ENCODE measurements at regions not wholly inside any gene's neighbourhood (a gene's known extent, or its start where the extent isn't known, plus 50 kb on each side); places are given as distances from the start of the nearest gene placed in this dataset.

- Histone ChIP-seq H3K36me3 (no peaks in the 10 kb centered on the region), H3K4me1 (peaks cover 49% of the 10 kb centered on the region), H3K4me2 (no peak overlapping the region), H4K20me1 (ENCODE audit: low read depth) (no peaks in the 10 kb centered on the region), H3K27ac (no peak overlapping the region), H3K9me3 (ENCODE audit: low read depth) (no peaks in the 10 kb centered on the region), H2AFZ (replicated peaks) (no peak overlapping the region), H3F3A (ENCODE audit: low read depth) (peaks cover 31% of the 10 kb centered on the region), H3K9ac (no peak overlapping the region), H3K27me3 (no peaks in the 10 kb centered on the region), H3K79me2 (ENCODE audit: low read depth) (no peaks in the 10 kb centered on the region), H3K4me3 (no peak overlapping the region)
- no peak overlapping the region for H3K27ac Mint-ChIP-seq
- peaks cover 43% of the 10 kb centered on the region for H3K27me3 Mint-ChIP-seq (ENCODE audit: insufficient read depth, low read depth)
- TF ChIP-seq EZH2phosphoT487 (IDR thresholded peaks at IDR 0.05) (no peak), EZH2 (IDR thresholded peaks at IDR 0.05) (no peak), CTCF (IDR thresholded peaks at IDR 0.05) (no peak)
- DNase-seq (ENCODE audit: low spot score): no peak
- H3K4me1 Mint-ChIP-seq: peaks cover 50% of the 10 kb centered on the region
- peaks cover 2% of the 10 kb centered on the region for H3K36me3 Mint-ChIP-seq
- peaks cover 4% of the 10 kb centered on the region for H3K9me3 Mint-ChIP-seq
- H3K4me3 Mint-ChIP-seq: no peak overlapping the region
These were observed 88.7 kb upstream of the CDH6 start for GRCh38 chr5:31104775-31105174.

GRCh38 chr5:31100781-31101310, 92.6 kb upstream of the CDH6 start:
- H3K4me2 ChIP-seq: no peak overlapping the region
- TF ChIP-seq EZH2 (IDR thresholded peaks at IDR 0.05) (no peak), EZH2phosphoT487 (IDR thresholded peaks at IDR 0.05) (no peak), CTCF (IDR thresholded peaks at IDR 0.05) (no peak)
- H3K27me3 Mint-ChIP-seq (ENCODE audit: insufficient read depth, low read depth): peaks cover 35% of the 10 kb centered on the region
- no peak overlapping the region for H2AFZ ChIP-seq (replicated peaks)
- H3K4me1 Mint-ChIP-seq: peaks cover 18% of the 10 kb centered on the region
- H3K4me3 ChIP-seq: no peak overlapping the region
- H3K27ac Mint-ChIP-seq: no peak overlapping the region
- H3K27me3 ChIP-seq: no peaks in the 10 kb centered on the region
- no peak for DNase-seq (ENCODE audit: low spot score)
- no peak overlapping the region for H3K4me3 Mint-ChIP-seq
- H3K9me3 ChIP-seq (ENCODE audit: low read depth): no peaks in the 10 kb centered on the region
- peaks cover 22% of the 10 kb centered on the region for H3K4me1 ChIP-seq
- H3K9ac ChIP-seq: no peak overlapping the region
- peaks cover 2% of the 10 kb centered on the region for H3K9me3 Mint-ChIP-seq
- no peaks in the 10 kb centered on the region for H3K36me3 ChIP-seq
- no peaks in the 10 kb centered on the region for H4K20me1 ChIP-seq (ENCODE audit: low read depth)
- H3K79me2 ChIP-seq (ENCODE audit: low read depth): no peaks in the 10 kb centered on the region
- H3F3A ChIP-seq (ENCODE audit: low read depth): peaks cover 3% of the 10 kb centered on the region
- peaks cover 4% of the 10 kb centered on the region for H3K36me3 Mint-ChIP-seq
- no peak overlapping the region for H3K27ac ChIP-seq

GRCh38 chr5:31100047-31100575, 93.4 kb upstream of the CDH6 start:
- Histone ChIP-seq H3K36me3 (no peaks in the 10 kb centered on the region), H3K9ac (no peak overlapping the region), H3K4me2 (no peak overlapping the region), H4K20me1 (ENCODE audit: low read depth) (no peaks in the 10 kb centered on the region), H3K27me3 (no peaks in the 10 kb centered on the region), H3K4me1 (peaks cover 14% of the 10 kb centered on the region), H3K9me3 (ENCODE audit: low read depth) (no peaks in the 10 kb centered on the region), H3K79me2 (ENCODE audit: low read depth) (no peaks in the 10 kb centered on the region), H3F3A (ENCODE audit: low read depth) (no peaks in the 10 kb centered on the region), H2AFZ (replicated peaks) (no peak overlapping the region), H3K27ac (no peak overlapping the region), H3K4me3 (no peak overlapping the region)
- H3K4me1 Mint-ChIP-seq: peaks cover 11% of the 10 kb centered on the region
- peaks cover 32% of the 10 kb centered on the region for H3K27me3 Mint-ChIP-seq (ENCODE audit: insufficient read depth, low read depth)
- DNase-seq (ENCODE audit: low spot score): no peak
- H3K36me3 Mint-ChIP-seq: peaks cover 4% of the 10 kb centered on the region
- H3K4me3 Mint-ChIP-seq: no peak overlapping the region
- H3K9me3 Mint-ChIP-seq: peaks cover 2% of the 10 kb centered on the region
- TF ChIP-seq CTCF (IDR thresholded peaks at IDR 0.05) (no peak), EZH2 (IDR thresholded peaks at IDR 0.05) (no peak), EZH2phosphoT487 (IDR thresholded peaks at IDR 0.05) (no peak)
- H3K27ac Mint-ChIP-seq: no peak overlapping the region
